GM12872 (cell line): ENCODE measurements at regions not wholly inside any gene's neighbourhood (a gene's known extent, or its start where the extent isn't known, plus 50 kb on each side); places are given as distances from the start of the nearest gene placed in this dataset.

Source experiments
- TF ChIP-seq, protein P1 (sequence below): IDR thresholded peaks from 3 replicates; pipeline ENCODE4 v1.5.1; 2011; ENCODE audit warnings: low read depth, mild to moderate bottlenecking, low read length, moderate library complexity; ENCODE audit not compliant: insufficient read depth

DNA sequence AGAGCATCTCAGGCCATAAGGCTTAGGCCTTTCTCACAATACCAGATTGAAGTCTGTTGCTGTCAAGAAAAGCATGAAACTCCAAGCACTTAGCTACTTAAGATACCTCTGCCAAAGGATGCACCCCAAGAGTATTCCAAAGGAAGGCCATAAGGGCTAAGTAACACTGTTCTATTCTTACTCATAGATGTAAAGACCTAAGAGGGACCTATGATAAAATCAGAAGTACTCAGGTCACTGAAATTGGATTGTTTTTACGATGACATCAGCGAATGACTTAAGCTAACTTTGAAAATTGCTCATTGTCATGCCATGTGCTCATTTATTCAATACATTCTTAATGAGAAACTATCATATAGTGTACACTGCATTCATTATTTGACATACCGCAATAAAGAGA, 172.8 kb downstream of the KCNA4 start:
- TF ChIP-seq, protein P1, sequence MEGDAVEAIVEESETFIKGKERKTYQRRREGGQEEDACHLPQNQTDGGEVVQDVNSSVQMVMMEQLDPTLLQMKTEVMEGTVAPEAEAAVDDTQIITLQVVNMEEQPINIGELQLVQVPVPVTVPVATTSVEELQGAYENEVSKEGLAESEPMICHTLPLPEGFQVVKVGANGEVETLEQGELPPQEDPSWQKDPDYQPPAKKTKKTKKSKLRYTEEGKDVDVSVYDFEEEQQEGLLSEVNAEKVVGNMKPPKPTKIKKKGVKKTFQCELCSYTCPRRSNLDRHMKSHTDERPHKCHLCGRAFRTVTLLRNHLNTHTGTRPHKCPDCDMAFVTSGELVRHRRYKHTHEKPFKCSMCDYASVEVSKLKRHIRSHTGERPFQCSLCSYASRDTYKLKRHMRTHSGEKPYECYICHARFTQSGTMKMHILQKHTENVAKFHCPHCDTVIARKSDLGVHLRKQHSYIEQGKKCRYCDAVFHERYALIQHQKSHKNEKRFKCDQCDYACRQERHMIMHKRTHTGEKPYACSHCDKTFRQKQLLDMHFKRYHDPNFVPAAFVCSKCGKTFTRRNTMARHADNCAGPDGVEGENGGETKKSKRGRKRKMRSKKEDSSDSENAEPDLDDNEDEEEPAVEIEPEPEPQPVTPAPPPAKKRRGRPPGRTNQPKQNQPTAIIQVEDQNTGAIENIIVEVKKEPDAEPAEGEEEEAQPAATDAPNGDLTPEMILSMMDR, result no peak

DNA sequence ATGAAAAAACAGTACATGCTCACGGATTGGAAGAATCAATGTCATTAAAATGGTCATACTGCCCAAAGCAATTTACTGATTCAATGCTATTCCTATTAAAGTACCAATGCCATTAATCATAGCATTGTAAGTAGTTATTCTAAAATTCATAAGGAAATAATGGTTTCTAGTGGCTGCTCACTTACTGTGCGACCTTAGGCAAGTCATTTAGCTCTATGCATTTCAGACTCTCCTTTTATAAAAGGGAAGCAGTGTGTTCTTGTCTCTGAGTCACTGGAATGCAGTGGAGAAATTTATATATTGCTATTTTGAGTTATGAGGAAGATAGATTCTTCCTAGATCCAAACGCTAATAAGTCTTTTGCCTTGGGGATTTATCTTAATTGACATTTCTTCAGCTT, 174.8 kb downstream of the KCNA4 start:
- TF ChIP-seq, protein P1, result no peak

DNA sequence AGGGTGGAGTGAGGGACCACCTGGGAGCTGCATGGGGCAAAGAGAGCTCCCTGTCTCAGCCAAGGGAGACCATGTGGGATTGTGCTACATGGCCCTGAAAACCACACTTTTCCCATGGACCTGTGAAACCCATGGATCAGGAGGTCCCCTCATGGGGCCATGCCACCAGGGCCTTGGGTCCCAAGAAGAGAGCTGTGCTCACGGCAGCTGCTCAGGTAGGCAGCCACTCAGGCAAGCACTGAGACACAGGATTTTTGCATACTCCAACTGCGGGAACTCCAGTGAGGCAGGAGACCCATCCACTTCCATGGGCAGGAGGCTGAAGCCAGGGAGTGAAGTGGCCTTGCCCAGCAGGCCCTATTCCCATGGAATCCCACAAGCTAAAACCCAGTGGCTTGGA, 190.0 kb downstream of the KCNA4 start:
- TF ChIP-seq, protein P1, result no peak

DNA sequence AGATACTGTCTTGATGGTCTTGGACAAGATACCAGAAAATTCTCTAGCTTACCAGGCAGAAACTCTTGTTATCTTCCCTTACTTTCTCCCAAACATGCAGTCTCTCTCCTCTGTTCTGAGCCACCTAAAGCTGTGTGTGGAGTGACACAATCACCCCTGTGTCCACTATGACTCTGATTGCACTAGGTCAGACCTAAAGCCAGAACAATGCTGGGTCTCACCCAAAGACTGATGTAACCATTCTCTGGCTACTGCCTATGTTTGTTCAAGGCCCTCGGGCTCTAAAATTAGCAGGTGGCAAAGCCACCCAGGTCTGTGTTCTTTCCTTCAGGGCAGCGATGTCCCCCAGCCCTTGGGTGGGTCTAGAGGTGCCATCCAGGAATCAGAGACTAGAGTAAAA, 200.5 kb downstream of the KCNA4 start:
- TF ChIP-seq, protein P1, result no peak

DNA sequence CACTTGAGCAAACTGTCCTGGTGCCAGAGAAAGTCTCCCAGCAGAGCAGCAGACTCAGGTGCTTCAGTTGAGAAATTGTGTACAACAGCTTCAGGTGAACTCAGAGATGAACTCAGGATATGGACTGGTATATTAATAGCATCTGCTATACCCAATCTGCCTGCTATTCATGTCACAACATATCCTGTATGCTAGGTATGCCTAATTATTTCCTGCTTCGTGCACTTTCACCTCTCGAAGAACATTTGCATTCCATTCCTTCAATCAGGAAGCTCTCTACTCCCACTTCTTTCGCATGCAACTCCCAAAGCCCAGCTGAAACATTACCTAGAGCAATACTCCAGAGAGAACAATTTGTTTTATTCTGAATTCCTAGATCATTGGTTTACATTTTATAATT, 207.7 kb downstream of the KCNA4 start:
- TF ChIP-seq, protein P1, result no peak

DNA sequence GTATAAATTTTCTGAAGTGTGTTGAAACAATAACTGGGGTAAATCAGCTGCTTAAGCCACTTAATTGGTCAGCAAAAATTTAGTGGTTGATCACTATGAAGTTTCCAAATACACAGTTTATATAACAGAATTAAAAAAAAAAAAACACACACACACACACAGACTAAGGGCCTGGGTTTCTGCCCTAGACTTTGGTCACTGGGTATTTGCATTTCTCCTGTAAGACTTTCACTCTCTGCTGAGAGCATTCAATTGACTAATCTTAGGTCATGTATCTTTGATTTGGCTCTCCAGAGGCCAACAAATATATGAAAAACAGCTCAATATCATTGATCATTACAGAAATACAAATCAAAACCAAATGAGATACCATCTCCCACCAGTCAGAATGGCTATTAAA, 214.3 kb downstream of the KCNA4 start:
- TF ChIP-seq, protein P1, result no peak

DNA sequence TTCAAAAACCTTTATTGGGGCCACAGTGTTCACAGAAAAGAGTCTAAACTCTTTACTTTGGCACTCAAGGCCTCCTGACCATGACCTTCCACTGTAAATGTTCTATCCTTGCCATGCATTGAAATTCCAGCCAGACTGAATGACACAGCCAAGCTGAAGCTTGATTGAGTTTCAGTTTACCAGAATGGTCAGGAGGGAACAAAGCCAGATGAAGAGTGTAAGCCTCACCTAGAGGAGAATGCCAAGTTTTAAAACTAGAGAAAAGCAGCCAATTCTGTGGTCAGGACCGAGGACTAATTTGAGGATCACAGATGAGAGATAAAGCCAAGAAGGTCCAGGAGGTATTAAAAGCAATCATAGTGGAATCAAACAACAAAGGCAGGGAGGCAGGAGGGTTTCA, 215.3 kb downstream of the KCNA4 start:
- TF ChIP-seq, protein P1, result no peak

DNA sequence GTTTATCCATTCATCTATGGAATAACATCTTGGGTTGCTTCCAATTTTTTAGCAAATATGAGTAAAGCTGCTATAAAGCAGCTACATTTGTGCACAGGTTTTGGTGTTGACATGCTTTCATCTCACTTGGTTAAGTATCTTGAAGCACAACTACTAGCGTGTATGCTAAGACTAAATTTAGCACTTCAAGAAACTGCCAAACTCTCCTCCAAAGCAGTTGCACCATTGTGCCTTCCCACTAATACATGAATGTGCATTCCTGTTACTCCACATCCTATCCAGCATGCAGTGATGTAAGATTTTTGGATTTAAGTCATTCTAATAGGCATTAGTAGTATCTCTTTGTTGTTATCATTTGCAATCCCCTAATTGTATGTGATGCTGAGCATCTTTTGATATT, 230.7 kb downstream of the KCNA4 start:
- TF ChIP-seq, protein P1, result no peak
